Osteocyte (in vitro differentiated cells): ENCODE measurements at regions not wholly inside any gene's neighbourhood (a gene's known extent, or its start where the extent isn't known, plus 50 kb on each side); places are given as distances from the start of the nearest gene placed in this dataset.

Experiments
- DNase-seq: peaks from one replicate; pipeline ENCODE4 v3.0.0; 2021; ENCODE audit warnings: mixed read lengths; ENCODE audit not compliant: unreplicated experiment; ENCODE audit errors: extremely low spot score
- H3K27ac Mint-ChIP-seq: one replicate; pipeline ENCODE4 v1.8.0; 2021; ENCODE audit warnings: mild to moderate bottlenecking, mixed read lengths; ENCODE audit not compliant: unreplicated experiment
- H3K27me3 Mint-ChIP-seq: one replicate; pipeline ENCODE4 v1.8.0; 2021; ENCODE audit warnings: mixed read lengths; ENCODE audit not compliant: unreplicated experiment
- H3K36me3 Mint-ChIP-seq: one replicate; pipeline ENCODE4 v1.8.0; 2021; ENCODE audit warnings: mixed read lengths; ENCODE audit not compliant: unreplicated experiment
- H3K4me1 Mint-ChIP-seq: one replicate; pipeline ENCODE4 v1.8.0; 2021; ENCODE audit warnings: mixed read lengths; ENCODE audit not compliant: unreplicated experiment
- H3K4me3 Mint-ChIP-seq: one replicate; pipeline ENCODE4 v1.8.0; 2021; ENCODE audit warnings: mild to moderate bottlenecking, moderate library complexity, mixed read lengths; ENCODE audit not compliant: unreplicated experiment
- H3K9me3 Mint-ChIP-seq: one replicate; pipeline ENCODE4 v1.8.0; 2021; ENCODE audit warnings: mixed read lengths; ENCODE audit not compliant: unreplicated experiment
- TF ChIP-seq, protein P1 (sequence below): fragments of 200-600 bp; sonication (generic); IDR thresholded peaks from 2 replicates; pipeline ENCODE4 v1.5.0; 2021; ENCODE audit warnings: antibody characterized with exemption, mild to moderate bottlenecking, moderate library complexity

DNA sequence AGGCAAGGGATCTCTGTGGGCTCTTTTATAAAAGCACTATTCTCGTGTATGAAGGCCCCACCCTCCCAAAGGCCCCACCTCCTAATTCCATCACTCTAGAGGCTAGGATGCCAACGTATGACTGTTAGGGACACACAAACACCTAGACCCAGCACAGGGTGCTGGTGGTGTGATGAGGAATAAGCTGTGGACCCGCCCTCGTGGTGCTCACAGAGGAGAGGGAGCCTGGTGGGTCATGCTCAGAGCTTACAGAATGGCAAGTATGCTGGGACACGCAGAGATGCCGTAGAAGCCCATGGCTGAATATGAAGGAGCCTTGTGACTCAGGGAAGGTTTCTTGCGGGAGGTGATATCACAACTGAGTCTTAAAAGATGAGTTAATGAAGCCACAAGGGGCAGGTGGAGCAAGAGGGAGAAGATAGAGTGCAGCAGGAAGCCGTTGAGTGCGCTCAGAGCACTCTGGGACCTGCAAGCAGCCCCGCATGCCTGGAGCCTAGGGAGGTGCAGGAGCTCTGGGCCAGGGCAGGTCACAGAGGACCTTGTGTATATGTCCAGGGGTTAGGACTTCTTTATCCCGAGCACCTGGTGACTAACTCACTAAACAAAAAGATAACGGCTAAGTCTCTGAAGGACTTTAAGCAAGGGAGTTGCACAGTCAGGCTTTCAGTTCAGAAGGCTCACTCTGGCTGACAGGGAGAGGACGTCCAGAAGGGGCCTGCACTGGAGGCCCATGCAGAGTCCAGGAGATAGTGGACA lies 160.9 kb downstream of the TRIM29 start:
- Mint-ChIP-seq H3K27me3 (peaks cover 17% of the 10 kb centered on the region), H3K4me3 (no peak overlapping the region), H3K27ac (no peak overlapping the region), H3K4me1 (no peaks in the 10 kb centered on the region), H3K9me3 (no peaks in the 10 kb centered on the region), H3K36me3 (no peaks in the 10 kb centered on the region)
- TF ChIP-seq, protein P1, sequence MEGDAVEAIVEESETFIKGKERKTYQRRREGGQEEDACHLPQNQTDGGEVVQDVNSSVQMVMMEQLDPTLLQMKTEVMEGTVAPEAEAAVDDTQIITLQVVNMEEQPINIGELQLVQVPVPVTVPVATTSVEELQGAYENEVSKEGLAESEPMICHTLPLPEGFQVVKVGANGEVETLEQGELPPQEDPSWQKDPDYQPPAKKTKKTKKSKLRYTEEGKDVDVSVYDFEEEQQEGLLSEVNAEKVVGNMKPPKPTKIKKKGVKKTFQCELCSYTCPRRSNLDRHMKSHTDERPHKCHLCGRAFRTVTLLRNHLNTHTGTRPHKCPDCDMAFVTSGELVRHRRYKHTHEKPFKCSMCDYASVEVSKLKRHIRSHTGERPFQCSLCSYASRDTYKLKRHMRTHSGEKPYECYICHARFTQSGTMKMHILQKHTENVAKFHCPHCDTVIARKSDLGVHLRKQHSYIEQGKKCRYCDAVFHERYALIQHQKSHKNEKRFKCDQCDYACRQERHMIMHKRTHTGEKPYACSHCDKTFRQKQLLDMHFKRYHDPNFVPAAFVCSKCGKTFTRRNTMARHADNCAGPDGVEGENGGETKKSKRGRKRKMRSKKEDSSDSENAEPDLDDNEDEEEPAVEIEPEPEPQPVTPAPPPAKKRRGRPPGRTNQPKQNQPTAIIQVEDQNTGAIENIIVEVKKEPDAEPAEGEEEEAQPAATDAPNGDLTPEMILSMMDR: no peak
- no peak for DNase-seq

DNA sequence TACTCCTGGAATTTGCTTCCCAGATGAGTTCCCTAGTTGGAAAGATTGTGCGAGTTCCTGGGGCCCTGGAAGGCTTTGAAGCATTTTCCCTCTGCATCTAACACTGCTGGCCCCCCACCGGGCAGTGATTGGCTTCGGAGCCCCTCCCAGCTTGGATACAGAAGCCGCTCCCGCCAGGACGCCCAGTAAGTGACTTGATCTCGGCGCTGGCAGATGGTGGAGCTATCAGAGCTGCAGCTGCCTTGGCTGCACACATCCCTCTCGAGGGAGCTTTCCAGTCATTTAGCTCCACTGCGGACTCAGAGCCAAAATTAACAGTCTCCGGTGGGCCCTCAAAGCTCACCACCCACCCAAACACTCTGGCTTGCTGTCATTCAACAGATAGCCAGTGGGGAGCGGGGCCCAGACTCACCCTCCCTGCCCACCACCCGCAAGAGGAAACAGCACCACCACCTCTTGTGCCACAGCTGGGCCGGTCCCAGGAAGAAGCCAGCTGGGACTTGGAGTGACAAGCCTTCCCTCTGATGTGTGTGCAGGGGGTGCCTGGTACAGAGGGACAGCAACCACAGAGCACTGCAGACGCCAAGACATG lies 162.3 kb downstream of the TRIM29 start:
- H3K4me1 Mint-ChIP-seq: no peaks in the 10 kb centered on the region
- no peaks in the 10 kb centered on the region for H3K36me3 Mint-ChIP-seq
- DNase-seq: no peak
- TF ChIP-seq, protein P1: no peak
- H3K9me3 Mint-ChIP-seq: no peaks in the 10 kb centered on the region
- no peak overlapping the region for H3K4me3 Mint-ChIP-seq
- H3K27me3 Mint-ChIP-seq: peaks cover 13% of the 10 kb centered on the region
- H3K27ac Mint-ChIP-seq: no peak overlapping the region

DNA sequence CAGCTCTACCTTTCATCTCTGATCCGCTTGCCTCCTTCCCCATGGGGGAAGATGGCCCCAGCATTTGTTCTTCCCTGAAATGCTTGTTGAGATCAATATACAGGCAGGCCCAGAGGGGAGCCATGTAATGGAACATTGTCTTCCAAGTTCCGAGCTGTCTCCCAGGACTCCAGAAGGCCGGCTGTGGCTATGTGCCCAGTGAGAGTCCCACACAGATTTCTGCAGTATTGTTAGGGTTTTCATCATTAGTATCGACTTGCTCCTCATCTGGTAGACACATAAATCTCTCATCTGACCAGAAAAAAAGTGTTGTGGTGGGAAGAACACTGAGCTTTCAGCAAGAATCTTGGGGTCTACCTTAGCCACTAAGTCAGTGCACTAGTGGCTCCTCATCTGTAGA lies 163.4 kb downstream of the TRIM29 start:
- no peak for DNase-seq
- Mint-ChIP-seq H3K36me3 (no peaks in the 10 kb centered on the region), H3K27me3 (peaks cover 13% of the 10 kb centered on the region), H3K4me3 (no peak overlapping the region), H3K9me3 (no peaks in the 10 kb centered on the region), H3K4me1 (no peaks in the 10 kb centered on the region), H3K27ac (no peak overlapping the region)
- TF ChIP-seq, protein P1: no peak

DNA sequence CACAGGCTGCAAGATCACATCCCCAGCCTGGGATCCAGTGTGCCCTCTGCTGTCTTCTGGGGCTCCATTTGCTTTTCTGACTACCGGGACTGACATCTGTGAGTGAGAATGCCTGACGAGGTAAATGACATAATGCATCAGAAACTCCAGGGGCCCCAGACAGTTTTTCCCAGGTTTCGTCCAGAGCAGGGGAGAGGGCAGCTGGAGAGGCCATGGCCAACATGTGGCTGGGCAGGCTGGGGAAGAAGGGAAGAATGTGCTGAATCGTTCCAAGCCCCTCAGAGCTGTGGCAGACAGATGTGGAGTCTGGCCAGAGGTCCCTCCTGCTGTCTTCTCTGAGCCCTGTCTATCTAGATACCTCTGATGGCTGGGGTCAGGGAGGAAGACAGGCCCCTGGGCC lies 163.9 kb downstream of the TRIM29 start:
- H3K36me3 Mint-ChIP-seq: no peaks in the 10 kb centered on the region
- H3K4me1 Mint-ChIP-seq: no peaks in the 10 kb centered on the region
- no peak for DNase-seq
- TF ChIP-seq, protein P1: no peak
- H3K9me3 Mint-ChIP-seq: no peaks in the 10 kb centered on the region
- no peak overlapping the region for H3K27ac Mint-ChIP-seq
- H3K27me3 Mint-ChIP-seq: peaks cover 13% of the 10 kb centered on the region
- no peak overlapping the region for H3K4me3 Mint-ChIP-seq

DNA sequence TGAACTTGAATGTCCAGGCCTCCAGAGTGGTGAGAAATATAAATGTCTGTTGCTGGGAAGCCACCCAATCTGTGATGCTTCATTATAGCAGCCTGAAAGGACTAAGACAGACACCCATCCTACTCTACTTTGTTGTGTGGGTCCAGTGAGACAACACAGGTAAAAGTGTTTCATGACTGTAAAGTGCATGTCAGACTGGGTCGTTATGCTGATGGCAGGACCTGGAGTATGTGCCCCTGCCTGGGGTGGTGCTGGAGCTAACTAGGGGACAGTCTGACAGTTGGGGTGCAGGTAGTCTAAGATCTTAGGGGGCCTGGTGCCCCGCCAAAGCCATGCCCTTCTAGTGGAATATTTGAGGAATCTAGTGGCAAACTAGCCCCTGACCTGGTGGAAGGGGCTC lies 165.6 kb downstream of the TRIM29 start:
- no peak for DNase-seq
- Mint-ChIP-seq H3K4me3 (no peak overlapping the region), H3K27me3 (peaks cover 13% of the 10 kb centered on the region), H3K9me3 (no peaks in the 10 kb centered on the region), H3K36me3 (no peaks in the 10 kb centered on the region), H3K4me1 (no peaks in the 10 kb centered on the region), H3K27ac (no peak overlapping the region)
- TF ChIP-seq, protein P1: no peak
